Astrocyte (in vitro differentiated cells and primary cell): ENCODE measurements at regions not wholly inside any gene's neighbourhood (a gene's known extent, or its start where the extent isn't known, plus 50 kb on each side); places are given as distances from the start of the nearest gene placed in this dataset.

Experiments used
- DNase-seq: peaks from one replicate; pipeline ENCODE4 v3.0.0-alpha.2; 2010; ENCODE audit warnings: low read depth
- FAIRE-seq: peaks from 2 replicates; lab custom pipeline; 2011; peaks lifted over from hg19 to GRCh38; lab: Jason Lieb, UNC
- H2AFZ ChIP-seq: 2 replicates; pipeline ENCODE4 v1.6.0; 2012; ENCODE audit warnings: low read depth, low read length, inconsistent platforms
- H3K27ac ChIP-seq: 2 replicates; pipeline ENCODE4 v1.5.1; 2011; ENCODE audit warnings: low read depth, low read length, inconsistent platforms
- H3K27me3 ChIP-seq: 2 replicates; pipeline ENCODE4 v1.6.0; 2011; ENCODE audit warnings: low read length, inconsistent platforms; ENCODE audit not compliant: insufficient read depth
- H3K36me3 ChIP-seq: 2 replicates; pipeline ENCODE4 v1.5.1; 2011; ENCODE audit warnings: low read length, inconsistent platforms; ENCODE audit not compliant: insufficient read depth
- H3K4me1 ChIP-seq: 2 replicates; pipeline ENCODE4 v1.5.1; 2011; ENCODE audit warnings: low read length, inconsistent platforms; ENCODE audit not compliant: insufficient read depth
- H3K4me2 ChIP-seq: 2 replicates; pipeline ENCODE4 v1.6.0; 2012; ENCODE audit warnings: low read length, inconsistent platforms
- H3K4me3 ChIP-seq: 2 replicates; pipeline ENCODE4 v1.5.1; 2011; ENCODE audit warnings: low read depth, mild to moderate bottlenecking, low read length, inconsistent platforms; ENCODE audit not compliant: insufficient read depth
- H3K79me2 ChIP-seq: 2 replicates; pipeline ENCODE4 v1.6.0; 2012; ENCODE audit warnings: mild to moderate bottlenecking, low read length, inconsistent platforms; ENCODE audit not compliant: insufficient read depth
- H3K9ac ChIP-seq: 2 replicates; pipeline ENCODE4 v1.6.0; 2012; ENCODE audit warnings: mild to moderate bottlenecking, low read length, inconsistent platforms
- H3K9me3 ChIP-seq: 2 replicates; pipeline ENCODE4 v1.5.1; 2012; ENCODE audit warnings: low read depth, mild to moderate bottlenecking, low read length, inconsistent platforms; ENCODE audit not compliant: insufficient read depth
- H4K20me1 ChIP-seq: 2 replicates; pipeline ENCODE4 v1.6.0; 2012; ENCODE audit warnings: low read length, inconsistent platforms; ENCODE audit not compliant: insufficient read depth
- H3K27ac Mint-ChIP-seq: one replicate; pipeline ENCODE4 v1.8.0; 2021; ENCODE audit warnings: mild to moderate bottlenecking, mixed read lengths; ENCODE audit not compliant: unreplicated experiment
- H3K27me3 Mint-ChIP-seq: one replicate; pipeline ENCODE4 v1.8.0; 2021; ENCODE audit warnings: low read depth, mixed read lengths; ENCODE audit not compliant: unreplicated experiment
- H3K36me3 Mint-ChIP-seq: one replicate; pipeline ENCODE4 v1.8.0; 2021; ENCODE audit warnings: low read depth, mixed read lengths; ENCODE audit not compliant: unreplicated experiment
- H3K4me1 Mint-ChIP-seq: one replicate; pipeline ENCODE4 v1.8.0; 2021; ENCODE audit warnings: low read depth, mixed read lengths; ENCODE audit not compliant: unreplicated experiment
- H3K4me3 Mint-ChIP-seq: one replicate; pipeline ENCODE4 v1.8.0; 2021; ENCODE audit warnings: mild to moderate bottlenecking, moderate library complexity, mixed read lengths; ENCODE audit not compliant: unreplicated experiment
- H3K9me3 Mint-ChIP-seq: one replicate; pipeline ENCODE4 v1.8.0; 2021; ENCODE audit warnings: mild to moderate bottlenecking, mixed read lengths; ENCODE audit not compliant: unreplicated experiment
- CTCF ChIP-seq: IDR thresholded peaks from 2 replicates; pipeline ENCODE4 v1.5.1; 2011; ENCODE audit warnings: low read depth, mild to moderate bottlenecking, inconsistent platforms, low read length, moderate library complexity; ENCODE audit not compliant: insufficient read depth
- EZH2 ChIP-seq: IDR thresholded peaks from 2 replicates; pipeline ENCODE4 v1.6.1; 2012; ENCODE audit warnings: mild to moderate bottlenecking, low read length, inconsistent platforms; ENCODE audit not compliant: insufficient read depth

- no peak for FAIRE-seq
- no peak overlapping the region for H3K27ac Mint-ChIP-seq
- Histone ChIP-seq H3K4me3 (no peak overlapping the region), H3K36me3 (no peaks in the 10 kb centered on the region), H3K27ac (no peak overlapping the region), H3K4me1 (no peaks in the 10 kb centered on the region), H3K79me2 (no peaks in the 10 kb centered on the region), H3K9me3 (no peaks in the 10 kb centered on the region), H4K20me1 (no peaks in the 10 kb centered on the region), H3K4me2 (no peak overlapping the region), H3K27me3 (no peaks in the 10 kb centered on the region), H3K9ac (no peak overlapping the region), H2AFZ (no peak overlapping the region)
- no peak for TF ChIP-seq EZH2
- no peak for TF ChIP-seq CTCF
- DNase-seq = no peak
- H3K36me3 Mint-ChIP-seq = no peaks in the 10 kb centered on the region
- H3K4me1 Mint-ChIP-seq = no peaks in the 10 kb centered on the region
- peaks cover 3% of the 10 kb centered on the region for H3K9me3 Mint-ChIP-seq
- H3K27me3 Mint-ChIP-seq = peaks cover 1% of the 10 kb centered on the region
- H3K4me3 Mint-ChIP-seq = no peak overlapping the region
Measured at GRCh38 chr16:74143171-74143570, 153.4 kb upstream of the PSMD7 start.

- H3K4me1 Mint-ChIP-seq = no peaks in the 10 kb centered on the region
- no peaks in the 10 kb centered on the region for H3K9me3 ChIP-seq
- H3K79me2 ChIP-seq = no peaks in the 10 kb centered on the region
- no peaks in the 10 kb centered on the region for H4K20me1 ChIP-seq
- no peak overlapping the region for H3K4me3 ChIP-seq
- H3K36me3 Mint-ChIP-seq = no peaks in the 10 kb centered on the region
- H3K4me1 ChIP-seq = no peaks in the 10 kb centered on the region
- no peaks in the 10 kb centered on the region for H3K36me3 ChIP-seq
- H3K9me3 Mint-ChIP-seq = peaks cover 3% of the 10 kb centered on the region
- no peak overlapping the region for H3K4me2 ChIP-seq
- no peak overlapping the region for H3K9ac ChIP-seq
- peaks cover 1% of the 10 kb centered on the region for H3K27me3 Mint-ChIP-seq
- no peak for TF ChIP-seq CTCF
- no peak for TF ChIP-seq EZH2
- H3K4me3 Mint-ChIP-seq = no peak overlapping the region
- no peaks in the 10 kb centered on the region for H3K27me3 ChIP-seq
- DNase-seq = no peak
- no peak overlapping the region for H2AFZ ChIP-seq
- no peak for FAIRE-seq
- H3K27ac Mint-ChIP-seq = no peak overlapping the region
- no peak overlapping the region for H3K27ac ChIP-seq
Measured at GRCh38 chr16:74141015-74141414, 155.6 kb upstream of the PSMD7 start.

GRCh38 chr16:74140557-74140956 lies 156.1 kb upstream of the PSMD7 start:
- no peak overlapping the region for H2AFZ ChIP-seq
- no peak overlapping the region for H3K4me3 Mint-ChIP-seq
- H3K27ac ChIP-seq = no peak overlapping the region
- H3K79me2 ChIP-seq = no peaks in the 10 kb centered on the region
- H3K4me3 ChIP-seq = no peak overlapping the region
- no peaks in the 10 kb centered on the region for H3K9me3 ChIP-seq
- FAIRE-seq (no peak), DNase-seq (no peak)
- no peak for TF ChIP-seq EZH2
- TF ChIP-seq CTCF = no peak
- no peaks in the 10 kb centered on the region for H4K20me1 ChIP-seq
- no peaks in the 10 kb centered on the region for H3K36me3 ChIP-seq
- H3K4me1 ChIP-seq = no peaks in the 10 kb centered on the region
- H3K27ac Mint-ChIP-seq = no peak overlapping the region
- no peaks in the 10 kb centered on the region for H3K27me3 ChIP-seq
- H3K4me2 ChIP-seq = no peak overlapping the region
- peaks cover 1% of the 10 kb centered on the region for H3K27me3 Mint-ChIP-seq
- no peaks in the 10 kb centered on the region for H3K4me1 Mint-ChIP-seq
- H3K36me3 Mint-ChIP-seq = no peaks in the 10 kb centered on the region
- H3K9me3 Mint-ChIP-seq = peaks cover 3% of the 10 kb centered on the region
- H3K9ac ChIP-seq = no peak overlapping the region
